CD14-positive monocyte (primary cell): ENCODE measurements at regions not wholly inside any gene's neighbourhood (a gene's known extent, or its start where the extent isn't known, plus 50 kb on each side); places are given as distances from the start of the nearest gene placed in this dataset. TPM values are rescaled to one million over a fixed set of nuclear protein-coding genes. Genes with fewer than 3 reads are reported as not detected.

ENCODE experiments used
- DNase-seq, 3 donors: peaks; one replicate each; pipeline ENCODE4 v3.0.0-alpha.2; 2011 to 2022
- H2AFZ ChIP-seq: 2 replicates; pipeline ENCODE4 v1.6.0; 2012; ENCODE audit warnings: mild to moderate bottlenecking, low read depth, low read length, inconsistent platforms; ENCODE audit not compliant: insufficient read depth, poor library complexity, severe bottlenecking
- H3K27ac ChIP-seq, 2 donors: 1 replicate in 1 of 2; 2 replicates in 1 of 2; pipeline ENCODE4 v1.5.1; 2012 to 2013; ENCODE audit warnings: low read length in 2 of 2, control low read depth in 1 of 2, inconsistent platforms in 1 of 2, low read depth in 1 of 2, mild to moderate bottlenecking in 1 of 2
- H3K27me3 ChIP-seq, 2 donors: one replicate each; pipeline versions ENCODE4 v1.6.0 to v1.6.1; 2011 to 2013; ENCODE audit warnings: low read length in 2 of 2; ENCODE audit not compliant: control insufficient read depth in 2 of 2, insufficient read depth in 2 of 2
- H3K36me3 ChIP-seq, 2 donors: replicated peaks in 1 of 2; 1 replicate in 1 of 2; 2 replicates in 1 of 2; pipeline versions ENCODE4 v1.5.1 to v1.6.1; 2012 to 2013; ENCODE audit warnings: low read length in 2 of 2, control low read depth in 1 of 2, inconsistent platforms in 1 of 2, mild to moderate bottlenecking in 1 of 2; ENCODE audit not compliant: insufficient read depth in 2 of 2, control insufficient read depth in 1 of 2
- H3K4me1 ChIP-seq, 2 donors: 1 replicate in 1 of 2; 2 replicates in 1 of 2; pipeline versions ENCODE4 v1.5.1 to v1.6.1; 2012 to 2013; ENCODE audit warnings: low read length in 2 of 2, control low read depth in 1 of 2, inconsistent platforms in 1 of 2, mild to moderate bottlenecking in 1 of 2, moderate library complexity in 1 of 2; ENCODE audit not compliant: insufficient read depth in 2 of 2, control insufficient read depth in 1 of 2
- H3K4me2 ChIP-seq: replicated peaks from 2 replicates; pipeline ENCODE3; 2012; ENCODE audit warnings: low read length, moderate library complexity, mild to moderate bottlenecking; ENCODE audit not compliant: poor library complexity, severe bottlenecking; ENCODE audit errors: extremely low read depth
- H3K4me3 ChIP-seq, 3 experiments: fragments of 200-600 bp in 1 of 3; sonication (generic) in 1 of 3; replicated peaks in 1 of 3; 1 replicate in 2 of 3; 2 replicates in 1 of 3; pipeline ENCODE4 v1.5.1; 2011 to 2013; ENCODE audit warnings: low read length in 3 of 3, mild to moderate bottlenecking in 3 of 3, control low read depth in 2 of 3, low read depth in 2 of 3, inconsistent platforms in 1 of 3, moderate library complexity in 1 of 3
- H3K79me2 ChIP-seq: 2 replicates; pipeline ENCODE4 v1.6.0; 2012; ENCODE audit warnings: mild to moderate bottlenecking, control low read depth, inconsistent platforms, low read length, moderate library complexity; ENCODE audit not compliant: insufficient read depth
- H3K9ac ChIP-seq: 2 replicates; pipeline ENCODE4 v1.6.0; 2017; ENCODE audit warnings: low read length, mild to moderate bottlenecking; ENCODE audit not compliant: insufficient read depth, poor library complexity, severe bottlenecking
- H3K9me3 ChIP-seq, 2 donors: replicated peaks in 1 of 2; 1 replicate in 1 of 2; 2 replicates in 1 of 2; pipeline versions ENCODE4 v1.5.1 to v1.6.1; 2012 to 2013; ENCODE audit warnings: low read length in 2 of 2, control low read depth in 1 of 2; ENCODE audit not compliant: control insufficient read depth in 1 of 2, insufficient read depth in 1 of 2
- H4K20me1 ChIP-seq: 2 replicates; pipeline ENCODE4 v1.6.0; 2012; ENCODE audit warnings: mild to moderate bottlenecking, low read length, control low read depth, moderate library complexity; ENCODE audit not compliant: insufficient read depth
- H3K27ac Mint-ChIP-seq, 7 donors: one replicate each; pipeline ENCODE4 v1.8.0; 2020; ENCODE audit warnings: mild to moderate bottlenecking in 7 of 7, mixed read lengths in 7 of 7, moderate library complexity in 6 of 7, inconsistent platforms in 2 of 7
- H3K27me3 Mint-ChIP-seq, 3 donors: one replicate each; pipeline ENCODE4 v1.8.0; 2021 to 2022; ENCODE audit warnings: low read depth in 3 of 3, mild to moderate bottlenecking in 3 of 3, mixed read lengths in 3 of 3, moderate library complexity in 3 of 3, inconsistent platforms in 1 of 3
- H3K36me3 Mint-ChIP-seq, 2 donors: one replicate each; pipeline ENCODE4 v1.8.0; 2020; ENCODE audit warnings: mixed read lengths in 2 of 2, inconsistent platforms in 1 of 2, mild to moderate bottlenecking in 1 of 2
- H3K4me1 Mint-ChIP-seq: one replicate; pipeline ENCODE4 v1.8.0; 2020; ENCODE audit warnings: mild to moderate bottlenecking, mixed read lengths
- H3K4me3 Mint-ChIP-seq, 2 donors: one replicate each; pipeline ENCODE4 v1.8.0; 2020; ENCODE audit warnings: mild to moderate bottlenecking in 2 of 2, mixed read lengths in 2 of 2, moderate library complexity in 1 of 2
- H3K9me3 Mint-ChIP-seq, 7 donors: one replicate each; pipeline ENCODE4 v1.8.0; 2020 to 2022; ENCODE audit warnings: mixed read lengths in 7 of 7, mild to moderate bottlenecking in 6 of 7, moderate library complexity in 6 of 7, inconsistent platforms in 2 of 7
- WGBS: methylation state at CpG from one replicate; pipeline ENCODE4 v1.1.5; 2013; ENCODE audit warnings: missing lambda C conversion rate; ENCODE audit not compliant: insufficient coverage; 5-methylcytosine and 5-hydroxymethylcytosine counted together
- intact Hi-C, 2 donors: fragments of 100-400 bp; cut with micrococcal nuclease; formaldehyde crosslinking; loops; one replicate each; pipeline versions ENCODE4 v1.15.0 to v1.15.1; 2023
- small RNA-seq: library from RNA; depleted of rRNA; stranded (forward); fragments of <200 nt; gene quantifications from one replicate; pipeline ENCODE3, GENCODE V24; 2012; ENCODE audit warnings: low read depth; ENCODE audit not compliant: insufficient read length
- TF ChIP-seq, protein P1 (sequence below): fragments of 200-600 bp; IDR thresholded peaks from one replicate; pipeline ENCODE4 v1.8.0; 2022; ENCODE audit warnings: antibody characterized with exemption, mild to moderate bottlenecking

DNA sequence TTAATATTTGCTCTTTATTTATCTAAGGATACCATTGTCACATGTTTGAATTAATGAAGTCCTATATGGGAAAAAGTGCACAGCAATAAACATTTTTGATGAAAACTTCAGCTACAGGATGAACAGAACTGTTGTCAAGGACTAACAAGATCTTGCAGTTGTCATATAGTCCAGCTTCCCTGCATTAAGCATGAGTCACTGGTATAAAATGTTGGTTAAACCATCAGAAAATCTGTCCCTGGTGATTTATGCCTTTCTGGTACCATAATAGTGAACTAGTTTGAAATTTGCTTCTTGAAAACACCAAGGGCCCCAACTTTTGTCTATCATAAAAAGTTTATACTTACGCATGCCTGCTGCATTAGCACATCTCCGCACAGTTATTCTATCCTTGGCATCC lies 60.4 kb upstream of the RSPO3 start:
- Mint-ChIP-seq H3K9me3 (peaks cover 0 to 7% (median 4%) of the 10 kb centered on the region in 7 donors), H3K27me3 (no peaks in the 10 kb centered on the region), H3K4me1 (no peaks in the 10 kb centered on the region), H3K27ac (no peak overlapping the region), H3K4me3 (no peak overlapping the region), H3K36me3 (no peaks in the 10 kb centered on the region)
- TF ChIP-seq, protein P1, sequence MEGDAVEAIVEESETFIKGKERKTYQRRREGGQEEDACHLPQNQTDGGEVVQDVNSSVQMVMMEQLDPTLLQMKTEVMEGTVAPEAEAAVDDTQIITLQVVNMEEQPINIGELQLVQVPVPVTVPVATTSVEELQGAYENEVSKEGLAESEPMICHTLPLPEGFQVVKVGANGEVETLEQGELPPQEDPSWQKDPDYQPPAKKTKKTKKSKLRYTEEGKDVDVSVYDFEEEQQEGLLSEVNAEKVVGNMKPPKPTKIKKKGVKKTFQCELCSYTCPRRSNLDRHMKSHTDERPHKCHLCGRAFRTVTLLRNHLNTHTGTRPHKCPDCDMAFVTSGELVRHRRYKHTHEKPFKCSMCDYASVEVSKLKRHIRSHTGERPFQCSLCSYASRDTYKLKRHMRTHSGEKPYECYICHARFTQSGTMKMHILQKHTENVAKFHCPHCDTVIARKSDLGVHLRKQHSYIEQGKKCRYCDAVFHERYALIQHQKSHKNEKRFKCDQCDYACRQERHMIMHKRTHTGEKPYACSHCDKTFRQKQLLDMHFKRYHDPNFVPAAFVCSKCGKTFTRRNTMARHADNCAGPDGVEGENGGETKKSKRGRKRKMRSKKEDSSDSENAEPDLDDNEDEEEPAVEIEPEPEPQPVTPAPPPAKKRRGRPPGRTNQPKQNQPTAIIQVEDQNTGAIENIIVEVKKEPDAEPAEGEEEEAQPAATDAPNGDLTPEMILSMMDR = no peak
- Histone ChIP-seq H3K4me3 (no peak overlapping the region), H3K79me2 (no peaks in the 10 kb centered on the region), H2AFZ (no peak overlapping the region), H3K27me3 (no peaks in the 10 kb centered on the region), H3K9me3 (no peaks in the 10 kb centered on the region), H3K27ac (no peak overlapping the region), H3K36me3 (no peaks in the 10 kb centered on the region), H3K4me2 (no peak overlapping the region), H3K4me1 (no peaks in the 10 kb centered on the region), H3K9ac (no peak overlapping the region), H4K20me1 (no peaks in the 10 kb centered on the region)
- no CpG with 5 or more reads among the region's 2 CpGs for WGBS
- intact Hi-C loops = no loop called here
- DNase-seq = no peak

DNA sequence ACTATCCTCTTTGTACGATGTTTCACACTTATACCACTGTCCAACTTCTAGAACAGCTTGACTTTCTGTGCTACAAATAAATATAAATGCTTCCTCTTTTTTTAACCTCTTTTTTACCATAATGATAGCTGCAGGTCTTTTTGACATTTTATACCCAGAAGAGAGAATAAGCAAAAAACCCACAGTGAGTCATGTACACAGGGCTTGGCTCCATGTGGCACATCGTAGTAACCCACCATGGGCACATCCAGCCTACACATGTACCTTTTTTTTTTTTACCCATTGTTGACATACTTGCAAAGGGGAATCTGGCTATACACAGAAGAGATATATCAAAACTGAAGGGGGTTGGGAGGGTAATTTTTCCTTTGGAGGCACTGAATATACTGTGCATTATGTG lies 59.5 kb upstream of the RSPO3 start:
- no peaks in the 10 kb centered on the region for H3K79me2 ChIP-seq
- H3K9me3 ChIP-seq = no peaks in the 10 kb centered on the region
- no peaks in the 10 kb centered on the region for H3K36me3 ChIP-seq
- no peak overlapping the region for H3K9ac ChIP-seq
- no peaks in the 10 kb centered on the region for H3K27me3 Mint-ChIP-seq
- no peaks in the 10 kb centered on the region for H3K4me1 ChIP-seq
- H3K4me3 ChIP-seq = no peak overlapping the region
- intact Hi-C loops = no loop called here
- DNase-seq = no peak
- no peak overlapping the region for H3K27ac ChIP-seq
- no peak overlapping the region for H3K4me2 ChIP-seq
- no peaks in the 10 kb centered on the region for H3K27me3 ChIP-seq
- WGBS = 0% methylated on average over 1 of the region's 2 CpGs
- no peak overlapping the region for H3K27ac Mint-ChIP-seq
- H2AFZ ChIP-seq = no peak overlapping the region
- no peaks in the 10 kb centered on the region for H3K4me1 Mint-ChIP-seq
- H4K20me1 ChIP-seq = no peaks in the 10 kb centered on the region
- no peak overlapping the region for H3K4me3 Mint-ChIP-seq
- TF ChIP-seq, protein P1 = no peak
- H3K36me3 Mint-ChIP-seq = no peaks in the 10 kb centered on the region
- peaks cover 0 to 7% (median 4%) of the 10 kb centered on the region in 7 donors for H3K9me3 Mint-ChIP-seq

Small RNAs in the stretch of these regions (small RNA-seq; reads per million reads assigned to genes)
- gene MIR588 = not detected
- not detected for gene RNU6-200P
